ENCODE measurements at regions not wholly inside any gene's neighbourhood (a gene's known extent, or its start where the extent isn't known, plus 50 kb on each side); places are given as distances from the start of the nearest gene placed in this dataset.

- H3K79me2 ChIP-seq (ENCODE audit: insufficient read depth, low read length) = no peaks in the 10 kb centered on the region
- no peak overlapping the region for H3K27ac ChIP-seq (ENCODE audit: extremely low read length, insufficient read depth, low read length)
- H4K20me1 ChIP-seq (ENCODE audit: insufficient read depth, low read length) = no peaks in the 10 kb centered on the region
- no peaks in the 10 kb centered on the region for H3K9me3 ChIP-seq (ENCODE audit: low read length)
- H3K27me3 ChIP-seq (ENCODE audit: control insufficient read depth in 1 of 2, insufficient read depth in 2 of 2, low read length in 2 of 2) = no peaks in the 10 kb centered on the region; a peak in 1 of 5 replicates
- intact Hi-C loops (cut with micrococcal nuclease; ENCODE audit: unreplicated experiment) = no loop called here
- H3K4me1 ChIP-seq (ENCODE audit: insufficient read depth, low read length) = no peaks in the 10 kb centered on the region
- CTCF ChIA-PET (ENCODE audit: low intra/inter-chr PET ratio, low total read pairs) = no interaction called here
- H3K4me3 ChIP-seq (replicated peaks in 1 of 3; ENCODE audit: insufficient read depth in 1 of 3, low read depth in 2 of 3, low read length in 3 of 3) = no peak overlapping the region
- POLR2A ChIA-PET = no interaction called here
- 0 out of 2 replicates have a peak, but pooled peaks have one; percentile 17 for TF ChIP-seq SRF (IDR thresholded peaks at IDR 0.05; ENCODE audit: low read depth, low read length)
- TF ChIP-seq ZNF136 (CRISPR knock-in tag; IDR thresholded peaks at IDR 0.05; ENCODE audit: low read depth) = no peak
- no peak for TF ChIP-seq ZNF564 (CRISPR knock-in tag; IDR thresholded peaks at IDR 0.05)
- no peak for TF ChIP-seq TAF1 (CRISPR knock-in tag; IDR thresholded peaks at IDR 0.05)
- no peak for TF ChIP-seq PCBP1 (IDR thresholded peaks at IDR 0.05; ENCODE audit: borderline replicate concordance, low read depth, low read length)
- 0 out of 2 replicates have a peak, but pooled peaks have one; percentile 10 for TF ChIP-seq CTCF (CRISPR knock-in tag; IDR thresholded peaks at IDR 0.05)
- no peak for TF ChIP-seq ZNF773 (CRISPR knock-in tag; IDR thresholded peaks at IDR 0.05; ENCODE audit: borderline replicate concordance)
- peak; percentile 23; the same call in 1 of the 2 replicates for TF ChIP-seq STAG1 (CRISPR knock-in tag; IDR thresholded peaks at IDR 0.05)
- TF ChIP-seq KDM5B (CRISPR knock-in tag; IDR thresholded peaks at IDR 0.05; ENCODE audit: borderline replicate concordance) = no peak
- TF ChIP-seq NFYB (CRISPR knock-in tag; IDR thresholded peaks at IDR 0.05) = no peak
- no peak for TF ChIP-seq MYPOP (CRISPR knock-in tag; IDR thresholded peaks at IDR 0.05)
- no peak for TF ChIP-seq ZNF317 (CRISPR knock-in tag; IDR thresholded peaks at IDR 0.05)
- TF ChIP-seq MEIS2 (CRISPR knock-in tag; IDR thresholded peaks at IDR 0.05) = no peak
- TF ChIP-seq SNAI1 (CRISPR knock-in tag; IDR thresholded peaks at IDR 0.05; ENCODE audit: borderline replicate concordance) = no peak
- no peak for TF ChIP-seq STAT6 (CRISPR knock-in tag; IDR thresholded peaks at IDR 0.05; ENCODE audit: borderline replicate concordance)
- no peak for TF ChIP-seq ZFP82 (CRISPR knock-in tag; IDR thresholded peaks at IDR 0.05; ENCODE audit: borderline replicate concordance)
- TF ChIP-seq HOXA5 (CRISPR knock-in tag; IDR thresholded peaks at IDR 0.05) = no peak
- no peak overlapping the region for H3K9ac ChIP-seq (ENCODE audit: insufficient read depth, low read depth, low read length)
- WGBS (ENCODE audit: low lambda C conversion rate) = 0% methylated on average over 1 of the region's 1 CpG
- no peak overlapping the region for H2AFZ ChIP-seq (ENCODE audit: low read length)
- in situ Hi-C loops (cut with HindIII; ENCODE audit: extremely low pct_ligation_motif_present, low pct_unique_long_range_greater_than_20kb) = loop anchor here (25.0 kb wide), 1 partner anchor 470 kb away; no protein-coding TSS in a partner anchor
- H3K4me2 ChIP-seq (ENCODE audit: low read depth, low read length) = no peak overlapping the region
- no TSS peak for BruUV-seq (replicated peaks)
- no peak for DNase-seq (ENCODE audit: low spot score)
- no peaks in the 10 kb centered on the region for H3K36me3 ChIP-seq (replicated peaks in 1 of 2; ENCODE audit: control insufficient read depth in 1 of 2, insufficient read depth in 2 of 2, low read length in 2 of 2)
- ATAC-seq = no peak
- no peak for FAIRE-seq
Observed at GRCh38 chr1:242842094-242842493, 317.6 kb upstream of the PLD5 start.
